Ishikawa (cell line): ENCODE measurements at regions not wholly inside any gene's neighbourhood (a gene's known extent, or its start where the extent isn't known, plus 50 kb on each side); places are given as distances from the start of the nearest gene placed in this dataset.

Source experiments
- CREB1 ChIP-seq: IDR thresholded peaks from 2 replicates; pipeline ENCODE4 v1.6.1; 2012; ENCODE audit warnings: low read depth
- EP300 ChIP-seq: IDR thresholded peaks from 2 replicates; pipeline ENCODE4 v1.6.1; 2012; ENCODE audit warnings: borderline replicate concordance
- MAX ChIP-seq: IDR thresholded peaks from 2 replicates; pipeline ENCODE4 v1.6.1; 2012
- REST ChIP-seq: IDR thresholded peaks from 2 replicates; pipeline ENCODE4 v1.6.1; 2012; ENCODE audit warnings: low read depth, mild to moderate bottlenecking
- TAF1 ChIP-seq: IDR thresholded peaks from 2 replicates; pipeline ENCODE4 v1.6.1; 2012; ENCODE audit warnings: low read depth, mild to moderate bottlenecking
- ZBTB7A ChIP-seq: IDR thresholded peaks from 2 replicates; pipeline ENCODE4 v1.6.1; 2012; ENCODE audit warnings: low read depth

- no peak for TF ChIP-seq CREB1
- TF ChIP-seq REST: no peak
- TF ChIP-seq EP300: no peak
- no peak for TF ChIP-seq TAF1
- TF ChIP-seq ZBTB7A: no peak
- TF ChIP-seq MAX: no peak
Measured at GRCh38 chr10:85430991-85431390, 935.6 kb downstream of the GRID1 start.
